ENCODE measurements at regions not wholly inside any gene's neighbourhood (a gene's known extent, or its start where the extent isn't known, plus 50 kb on each side); places are given as distances from the start of the nearest gene placed in this dataset.

DNA sequence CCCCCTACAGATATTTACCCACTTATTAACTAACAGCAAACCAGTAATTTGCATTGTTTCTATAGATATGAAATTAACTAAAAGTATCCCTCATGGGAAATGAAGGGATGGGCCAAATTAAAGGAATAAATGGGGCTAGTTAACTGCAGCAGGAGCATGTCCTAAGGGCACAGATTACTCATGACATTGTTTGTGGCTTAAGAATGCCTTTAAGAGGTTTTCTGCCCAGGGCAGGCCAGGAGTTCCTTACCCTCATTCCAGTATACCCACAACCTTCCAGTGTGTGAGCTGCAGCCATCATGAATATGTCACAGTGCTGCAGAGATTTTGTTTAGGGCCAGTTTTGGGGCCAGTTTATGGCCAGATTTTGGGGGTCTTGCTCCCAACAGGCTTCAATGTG is 1101.9 kb downstream of the PRIM2 start:
- TF ChIP-seq, protein P1, sequence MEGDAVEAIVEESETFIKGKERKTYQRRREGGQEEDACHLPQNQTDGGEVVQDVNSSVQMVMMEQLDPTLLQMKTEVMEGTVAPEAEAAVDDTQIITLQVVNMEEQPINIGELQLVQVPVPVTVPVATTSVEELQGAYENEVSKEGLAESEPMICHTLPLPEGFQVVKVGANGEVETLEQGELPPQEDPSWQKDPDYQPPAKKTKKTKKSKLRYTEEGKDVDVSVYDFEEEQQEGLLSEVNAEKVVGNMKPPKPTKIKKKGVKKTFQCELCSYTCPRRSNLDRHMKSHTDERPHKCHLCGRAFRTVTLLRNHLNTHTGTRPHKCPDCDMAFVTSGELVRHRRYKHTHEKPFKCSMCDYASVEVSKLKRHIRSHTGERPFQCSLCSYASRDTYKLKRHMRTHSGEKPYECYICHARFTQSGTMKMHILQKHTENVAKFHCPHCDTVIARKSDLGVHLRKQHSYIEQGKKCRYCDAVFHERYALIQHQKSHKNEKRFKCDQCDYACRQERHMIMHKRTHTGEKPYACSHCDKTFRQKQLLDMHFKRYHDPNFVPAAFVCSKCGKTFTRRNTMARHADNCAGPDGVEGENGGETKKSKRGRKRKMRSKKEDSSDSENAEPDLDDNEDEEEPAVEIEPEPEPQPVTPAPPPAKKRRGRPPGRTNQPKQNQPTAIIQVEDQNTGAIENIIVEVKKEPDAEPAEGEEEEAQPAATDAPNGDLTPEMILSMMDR (conservative IDR thresholded peaks at IDR 0.05; ENCODE audit: low read length) = no peak
- DNase-seq (ENCODE audit: low read depth) = no peak
- no peak overlapping the region for H3K4me3 ChIP-seq (ENCODE audit: low read length)

Data from AG10803 (cell line).